Astrocyte of the spinal cord (primary cell): ENCODE measurements at regions not wholly inside any gene's neighbourhood (a gene's known extent, or its start where the extent isn't known, plus 50 kb on each side); places are given as distances from the start of the nearest gene placed in this dataset.

Experiments used
- DNase-seq: peaks from one replicate; pipeline ENCODE4 v3.0.0; 2011; ENCODE audit warnings: low read depth, low spot score
- H3K4me3 ChIP-seq: 2 replicates; pipeline ENCODE4 v1.5.1; 2011; ENCODE audit warnings: low read depth, mild to moderate bottlenecking, low read length, moderate library complexity
- CTCF ChIP-seq: IDR thresholded peaks from 2 replicates; pipeline ENCODE4 v1.5.1; 2012; ENCODE audit warnings: low read depth, mild to moderate bottlenecking, low read length, inconsistent platforms
- in situ Hi-C: cut with HindIII; loops from 2 replicates; pipeline ENCODE4 v1.10.0; 2017; ENCODE audit warnings: low sequenced_read_pairs

- in situ Hi-C loops, result no loop called here
- peak; percentile 37 for DNase-seq
These were observed 201.6 kb downstream of the QDPR start for GRCh38 chr4:17310269-17310652.

GRCh38 chr4:17309567-17310268, 202.2 kb downstream of the QDPR start:
- peak; percentile 26 for DNase-seq
- in situ Hi-C loops, result no loop called here
- no peak overlapping the region for H3K4me3 ChIP-seq
- TF ChIP-seq CTCF, result no peak

More at GRCh38 chr4:17310269-17310652, 201.6 kb downstream of the QDPR start:
- H3K4me3 ChIP-seq, result no peak overlapping the region
- no peak for TF ChIP-seq CTCF

- no peak overlapping the region for H3K4me3 ChIP-seq
- no peak for DNase-seq
- in situ Hi-C loops, result no loop called here
- TF ChIP-seq CTCF, result no peak
These were observed 210.0 kb downstream of the QDPR start for GRCh38 chr4:17301869-17302268.

- H3K4me3 ChIP-seq, result no peak overlapping the region
- in situ Hi-C loops, result no loop called here
- no peak for TF ChIP-seq CTCF
- DNase-seq, result no peak
These were observed 210.6 kb downstream of the QDPR start for GRCh38 chr4:17301266-17301665.

DNA sequence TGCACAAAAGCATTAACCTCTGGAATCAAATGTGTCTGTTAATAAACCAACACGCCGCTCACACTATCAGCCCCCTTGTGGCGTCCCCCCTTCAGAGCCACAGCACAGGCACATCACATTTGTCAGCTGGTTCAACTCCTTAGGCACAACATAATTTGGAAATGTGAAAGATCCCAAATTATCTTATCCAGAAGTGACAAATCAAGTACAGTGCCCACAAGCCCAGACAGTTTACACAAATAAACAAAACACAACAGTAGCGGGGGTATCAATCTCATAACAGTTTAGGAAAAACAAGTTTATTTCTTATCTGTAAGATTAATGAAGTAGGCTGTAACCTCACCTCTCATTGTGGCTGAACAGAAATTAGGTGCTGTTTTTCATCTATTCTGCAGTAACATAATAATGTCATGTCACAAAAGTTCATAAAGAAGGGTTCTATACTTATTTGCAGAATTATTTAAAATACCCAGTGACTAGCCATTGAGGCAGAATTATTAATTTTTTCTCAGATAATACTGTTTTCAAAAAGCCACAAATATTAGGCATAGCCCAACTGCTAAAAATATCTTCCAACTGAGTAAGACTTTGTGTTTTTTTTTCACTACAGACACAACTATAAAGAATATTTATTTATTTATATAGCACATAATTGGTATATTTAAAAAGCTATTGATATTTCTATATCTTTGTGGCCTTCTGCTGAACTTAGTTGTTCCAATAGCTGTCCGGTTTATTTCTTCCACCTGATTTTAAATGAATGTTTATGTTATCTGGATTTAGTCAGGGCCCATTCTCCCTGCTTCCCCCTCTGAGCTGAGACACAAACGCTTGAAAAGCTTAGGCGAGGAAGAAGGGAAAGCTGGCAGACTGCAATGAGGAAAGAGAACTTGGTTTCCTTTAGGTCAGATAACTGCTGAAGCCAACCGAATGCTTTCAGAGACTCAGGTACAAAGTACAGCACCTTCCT, 214.7 kb downstream of the QDPR start:
- no peak for TF ChIP-seq CTCF
- in situ Hi-C loops, result no loop called here
- H3K4me3 ChIP-seq, result no peak overlapping the region
- no peak for DNase-seq

- no peak for TF ChIP-seq CTCF
- H3K4me3 ChIP-seq, result no peak overlapping the region
- no peak for DNase-seq
- in situ Hi-C loops, result no loop called here
These were observed 218.0 kb downstream of the QDPR start for GRCh38 chr4:17293901-17294300.
